ENCODE measurements at regions not wholly inside any gene's neighbourhood (a gene's known extent, or its start where the extent isn't known, plus 50 kb on each side); places are given as distances from the start of the nearest gene placed in this dataset.

- no peak for DNase-seq (ENCODE audit: insufficient read length, low spot score)
- TF ChIP-seq CTCF (IDR thresholded peaks at IDR 0.05; ENCODE audit: insufficient read depth, missing control alignments) = no peak
- no peak for FAIRE-seq
Observed at GRCh38 chr12:67758521-67758920, 110.0 kb downstream of the DYRK2 start.

GRCh38 chr12:67759829-67760228 lies 111.3 kb downstream of the DYRK2 start:
- TF ChIP-seq CTCF (IDR thresholded peaks at IDR 0.05; ENCODE audit: insufficient read depth, missing control alignments) = no peak
- FAIRE-seq (no peak), DNase-seq (ENCODE audit: insufficient read length, low spot score) (no peak)

- no peak for TF ChIP-seq CTCF (IDR thresholded peaks at IDR 0.05; ENCODE audit: insufficient read depth, missing control alignments)
- no peak for DNase-seq (ENCODE audit: insufficient read length, low spot score)
- FAIRE-seq = no peak
Observed at GRCh38 chr12:67760586-67761275, 112.2 kb downstream of the DYRK2 start.

- no peak for TF ChIP-seq CTCF (IDR thresholded peaks at IDR 0.05; ENCODE audit: insufficient read depth, missing control alignments)
- FAIRE-seq (no peak), DNase-seq (ENCODE audit: insufficient read length, low spot score) (no peak)
Observed at GRCh38 chr12:67761566-67761965, 113.0 kb downstream of the DYRK2 start.

GRCh38 chr12:67764055-67764454 lies 115.5 kb downstream of the DYRK2 start:
- no peak for TF ChIP-seq CTCF (IDR thresholded peaks at IDR 0.05; ENCODE audit: insufficient read depth, missing control alignments)
- DNase-seq (ENCODE audit: insufficient read length, low spot score) (no peak), FAIRE-seq (no peak)

GRCh38 chr12:67764946-67765619 lies 116.5 kb downstream of the DYRK2 start:
- DNase-seq (ENCODE audit: insufficient read length, low spot score) (no peak), FAIRE-seq (no peak)
- no peak for TF ChIP-seq CTCF (IDR thresholded peaks at IDR 0.05; ENCODE audit: insufficient read depth, missing control alignments)

All from D721Med (cell line).